Keratinocyte (primary cell): ENCODE measurements at regions not wholly inside any gene's neighbourhood (a gene's known extent, or its start where the extent isn't known, plus 50 kb on each side); places are given as distances from the start of the nearest gene placed in this dataset.
A peak's percentile ranks its signal among the peaks of the same experiment; 100 is the strongest.
"Not testable (repeated sequence)": the region's sequence is repeated elsewhere in the genome, so short reads cannot be mapped to it uniquely, and the experiment has no call there.

Experiments used
- DNase-seq: peaks from one replicate; pipeline ENCODE4 v3.0.0-alpha.2; 2011; ENCODE audit warnings: low read depth, missing footprints, low spot score
- FAIRE-seq: peaks from 2 replicates; lab custom pipeline; 2011; peaks lifted over from hg19 to GRCh38; lab: Jason Lieb, UNC
- H2AFZ ChIP-seq: 2 replicates; pipeline ENCODE4 v1.6.0; 2012; ENCODE audit warnings: low read length, control low read depth, inconsistent platforms; ENCODE audit not compliant: control insufficient read depth
- H3K27ac ChIP-seq: 2 replicates; pipeline ENCODE4 v1.5.1; 2011; ENCODE audit warnings: low read length; ENCODE audit not compliant: control insufficient read depth, insufficient read depth
- H3K27me3 ChIP-seq: 3 replicates; pipeline ENCODE4 v1.6.0; 2011; ENCODE audit warnings: low read length; ENCODE audit not compliant: control insufficient read depth, insufficient read depth; ENCODE audit errors: extremely low read depth
- H3K36me3 ChIP-seq, 2 experiments: 2 replicates in 1 of 2; 3 replicates in 1 of 2; pipeline ENCODE4 v1.5.1; 2011; ENCODE audit warnings: low read length in 2 of 2, mild to moderate bottlenecking in 1 of 2; ENCODE audit not compliant: control insufficient read depth in 2 of 2, insufficient read depth in 2 of 2; ENCODE audit errors: extremely low read depth in 1 of 2
- H3K4me1 ChIP-seq: 3 replicates; pipeline ENCODE4 v1.5.1; 2011; ENCODE audit warnings: low read length; ENCODE audit not compliant: control insufficient read depth, insufficient read depth; ENCODE audit errors: extremely low read depth
- H3K4me2 ChIP-seq: 3 replicates; pipeline ENCODE4 v1.6.0; 2011; ENCODE audit warnings: low read depth, low read length; ENCODE audit not compliant: control insufficient read depth, insufficient read depth; ENCODE audit errors: extremely low read depth
- H3K4me3 ChIP-seq, 3 experiments: fragments of 200-600 bp in 1 of 3; sonication (generic) in 1 of 3; 2 replicates in 2 of 3; 3 replicates in 1 of 3; pipeline ENCODE4 v1.5.1; 2011 to 2016; ENCODE audit warnings: low read length in 3 of 3, mild to moderate bottlenecking in 3 of 3, control low read depth in 2 of 3, inconsistent platforms in 1 of 3, low read depth in 1 of 3, mixed read lengths in 1 of 3, mixed run types in 1 of 3, moderate library complexity in 1 of 3; ENCODE audit not compliant: control insufficient read depth in 2 of 3, insufficient read depth in 2 of 3; ENCODE audit errors: extremely low read depth in 1 of 3
- H3K79me2 ChIP-seq: 2 replicates; pipeline ENCODE4 v1.6.0; 2012; ENCODE audit warnings: low read length; ENCODE audit not compliant: control insufficient read depth, insufficient read depth
- H3K9ac ChIP-seq: 3 replicates; pipeline ENCODE4 v1.6.0; 2011; ENCODE audit warnings: low read length; ENCODE audit not compliant: control insufficient read depth, insufficient read depth; ENCODE audit errors: extremely low read depth
- H3K9me1 ChIP-seq: 3 replicates; pipeline ENCODE4 v1.6.0; 2011; ENCODE audit warnings: low read length; ENCODE audit not compliant: control insufficient read depth, insufficient read depth; ENCODE audit errors: extremely low read depth
- H3K9me3 ChIP-seq: 2 replicates; pipeline ENCODE4 v1.5.1; 2012; ENCODE audit warnings: low read depth, low read length; ENCODE audit not compliant: control insufficient read depth
- H4K20me1 ChIP-seq: 3 replicates; pipeline ENCODE4 v1.6.0; 2011; ENCODE audit warnings: low read length; ENCODE audit not compliant: control insufficient read depth, insufficient read depth; ENCODE audit errors: extremely low read depth
- dilution Hi-C: fragments of 300-500 bp; cut with MboI; formaldehyde crosslinking; loops from one replicate; pipeline ENCODE4 v1.7.0; 2020; ENCODE audit warnings: low sequenced_read_pairs; ENCODE audit not compliant: extremely low pct_ligation_motif_present
- TF ChIP-seq, protein P1 (sequence below), 3 experiments: IDR thresholded peaks in 1 of 3; conservative IDR thresholded peaks in 1 of 3; optimal IDR thresholded peaks in 1 of 3; 2 replicates in 2 of 3; 3 replicates in 1 of 3; pipeline versions ENCODE3 to v1.5.1; 2011; ENCODE audit warnings: low read length in 3 of 3, mild to moderate bottlenecking in 3 of 3, moderate library complexity in 2 of 3, control low read depth in 1 of 3, inconsistent platforms in 1 of 3; ENCODE audit not compliant: insufficient read depth in 2 of 3; ENCODE audit errors: extremely low read depth in 1 of 3

- H3K9me1 ChIP-seq, H3K4me1 ChIP-seq, H3K4me2 ChIP-seq, H3K36me3 ChIP-seq, H3K9me3 ChIP-seq, H3K27ac ChIP-seq, H2AFZ ChIP-seq, H3K9ac ChIP-seq, H3K79me2 ChIP-seq, DNase-seq, H4K20me1 ChIP-seq, H3K4me3 ChIP-seq, H3K27me3 ChIP-seq, dilution Hi-C loops, FAIRE-seq: not testable (repeated sequence)
- TF ChIP-seq, protein P1, sequence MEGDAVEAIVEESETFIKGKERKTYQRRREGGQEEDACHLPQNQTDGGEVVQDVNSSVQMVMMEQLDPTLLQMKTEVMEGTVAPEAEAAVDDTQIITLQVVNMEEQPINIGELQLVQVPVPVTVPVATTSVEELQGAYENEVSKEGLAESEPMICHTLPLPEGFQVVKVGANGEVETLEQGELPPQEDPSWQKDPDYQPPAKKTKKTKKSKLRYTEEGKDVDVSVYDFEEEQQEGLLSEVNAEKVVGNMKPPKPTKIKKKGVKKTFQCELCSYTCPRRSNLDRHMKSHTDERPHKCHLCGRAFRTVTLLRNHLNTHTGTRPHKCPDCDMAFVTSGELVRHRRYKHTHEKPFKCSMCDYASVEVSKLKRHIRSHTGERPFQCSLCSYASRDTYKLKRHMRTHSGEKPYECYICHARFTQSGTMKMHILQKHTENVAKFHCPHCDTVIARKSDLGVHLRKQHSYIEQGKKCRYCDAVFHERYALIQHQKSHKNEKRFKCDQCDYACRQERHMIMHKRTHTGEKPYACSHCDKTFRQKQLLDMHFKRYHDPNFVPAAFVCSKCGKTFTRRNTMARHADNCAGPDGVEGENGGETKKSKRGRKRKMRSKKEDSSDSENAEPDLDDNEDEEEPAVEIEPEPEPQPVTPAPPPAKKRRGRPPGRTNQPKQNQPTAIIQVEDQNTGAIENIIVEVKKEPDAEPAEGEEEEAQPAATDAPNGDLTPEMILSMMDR (optimal IDR thresholded peaks at IDR 0.05 in 1 of 3, IDR thresholded peaks at IDR 0.05 in 1 of 3, conservative IDR thresholded peaks at IDR 0.05 in 1 of 3; ENCODE audit: extremely low read depth in 1 of 3, insufficient read depth in 2 of 3, low read length in 3 of 3) = peak; percentile 16 to 41 (median 38)
Measured at GRCh38 chr16:16593156-16593863, 214.4 kb downstream of the NPIPA7 start.

GRCh38 chr16:16595029-16595718 is 216.2 kb downstream of the NPIPA7 start:
- H3K27me3 ChIP-seq, H3K9ac ChIP-seq, H4K20me1 ChIP-seq, H3K4me1 ChIP-seq, H3K9me3 ChIP-seq, H3K4me3 ChIP-seq, H3K9me1 ChIP-seq, H3K79me2 ChIP-seq, H3K27ac ChIP-seq, DNase-seq, H3K4me2 ChIP-seq, FAIRE-seq, H2AFZ ChIP-seq, H3K36me3 ChIP-seq, dilution Hi-C loops: not testable (repeated sequence)

- H3K27me3 ChIP-seq, dilution Hi-C loops, FAIRE-seq, DNase-seq, H3K9me1 ChIP-seq, H3K79me2 ChIP-seq, H3K4me2 ChIP-seq, H2AFZ ChIP-seq, H3K4me3 ChIP-seq, H4K20me1 ChIP-seq, H3K9ac ChIP-seq, H3K36me3 ChIP-seq, H3K4me1 ChIP-seq, H3K27ac ChIP-seq, H3K9me3 ChIP-seq: not testable (repeated sequence)
Measured at GRCh38 chr16:16601239-16601638, 222.3 kb downstream of the NPIPA7 start.

GRCh38 chr16:16607401-16608082 is 228.6 kb downstream of the NPIPA7 start:
- FAIRE-seq = not testable (repeated sequence)

More at GRCh38 chr16:16607401-16608082, 228.6 kb downstream of the NPIPA7 start:
- H3K9ac ChIP-seq, H3K79me2 ChIP-seq, H3K27ac ChIP-seq, H2AFZ ChIP-seq, H3K9me3 ChIP-seq, dilution Hi-C loops, H3K36me3 ChIP-seq, H3K9me1 ChIP-seq, DNase-seq, H3K4me3 ChIP-seq, H3K27me3 ChIP-seq, H3K4me2 ChIP-seq, H4K20me1 ChIP-seq, H3K4me1 ChIP-seq: not testable (repeated sequence)
